ENCODE measurements at regions not wholly inside any gene's neighbourhood (a gene's known extent, or its start where the extent isn't known, plus 50 kb on each side); places are given as distances from the start of the nearest gene placed in this dataset.
"Not testable (repeated sequence)": the region's sequence is repeated elsewhere in the genome, so short reads cannot be mapped to it uniquely, and the experiment has no call there.

GRCh38 chr14:45819107-45819506 lies 566.1 kb upstream of the MIS18BP1 start:
- DNase-seq = no peak

GRCh38 chr14:45811155-45811554 lies 558.2 kb upstream of the MIS18BP1 start:
- DNase-seq = no peak

- DNase-seq = no peak
These were observed 557.3 kb upstream of the MIS18BP1 start for GRCh38 chr14:45810152-45810872.

- DNase-seq = peak; percentile 1
These were observed 554.3 kb upstream of the MIS18BP1 start for GRCh38 chr14:45807178-45807899.

GRCh38 chr14:45799511-45799910 lies 546.5 kb upstream of the MIS18BP1 start:
- no peak for DNase-seq

GRCh38 chr14:45798659-45799058 lies 545.7 kb upstream of the MIS18BP1 start:
- no peak for DNase-seq

GRCh38 chr14:45796006-45796405 lies 543.0 kb upstream of the MIS18BP1 start:
- peak; percentile 11 for DNase-seq

- no peak for DNase-seq
These were observed 540.1 kb upstream of the MIS18BP1 start for GRCh38 chr14:45793081-45793480.

GRCh38 chr14:45790293-45790692 lies 537.3 kb upstream of the MIS18BP1 start:
- no peak for DNase-seq

- no peak for DNase-seq
These were observed 534.2 kb upstream of the MIS18BP1 start for GRCh38 chr14:45787167-45787566.

- no peak for DNase-seq
These were observed 533.3 kb upstream of the MIS18BP1 start for GRCh38 chr14:45786266-45786665.

GRCh38 chr14:45785240-45785639 lies 532.2 kb upstream of the MIS18BP1 start:
- no peak for DNase-seq

GRCh38 chr14:45766247-45766646 lies 513.2 kb upstream of the MIS18BP1 start:
- no peak for DNase-seq

- DNase-seq = no peak
These were observed 504.7 kb upstream of the MIS18BP1 start for GRCh38 chr14:45757655-45758054.

GRCh38 chr14:45756412-45756811 lies 503.4 kb upstream of the MIS18BP1 start:
- DNase-seq = not testable (repeated sequence)

- DNase-seq = no peak
These were observed 490.9 kb upstream of the MIS18BP1 start for GRCh38 chr14:45743884-45744283.

- DNase-seq = no peak
These were observed 489.2 kb upstream of the MIS18BP1 start for GRCh38 chr14:45742187-45742586.

- DNase-seq = no peak
These were observed 475.6 kb upstream of the MIS18BP1 start for GRCh38 chr14:45728434-45729225.

- DNase-seq = no peak
These were observed 474.1 kb upstream of the MIS18BP1 start for GRCh38 chr14:45727133-45727532.

GRCh38 chr14:45721472-45721871 lies 468.5 kb upstream of the MIS18BP1 start:
- DNase-seq = no peak

GRCh38 chr14:45716572-45716971 lies 463.6 kb upstream of the MIS18BP1 start:
- peak; percentile 58 for DNase-seq

- no peak for DNase-seq
These were observed 462.9 kb upstream of the MIS18BP1 start for GRCh38 chr14:45715946-45716345.

- DNase-seq = no peak
These were observed 456.5 kb upstream of the MIS18BP1 start for GRCh38 chr14:45709541-45709940.
